CD14-positive monocyte (primary cell): ENCODE measurements at regions not wholly inside any gene's neighbourhood (a gene's known extent, or its start where the extent isn't known, plus 50 kb on each side); places are given as distances from the start of the nearest gene placed in this dataset.

ENCODE experiments used
- DNase-seq, 3 donors: peaks; one replicate each; pipeline ENCODE4 v3.0.0-alpha.2; 2011 to 2022
- H2AFZ ChIP-seq: 2 replicates; pipeline ENCODE4 v1.6.0; 2012; ENCODE audit warnings: mild to moderate bottlenecking, low read depth, low read length, inconsistent platforms; ENCODE audit not compliant: insufficient read depth, poor library complexity, severe bottlenecking
- H3K27ac ChIP-seq, 2 donors: 1 replicate in 1 of 2; 2 replicates in 1 of 2; pipeline ENCODE4 v1.5.1; 2012 to 2013; ENCODE audit warnings: low read length in 2 of 2, control low read depth in 1 of 2, inconsistent platforms in 1 of 2, low read depth in 1 of 2, mild to moderate bottlenecking in 1 of 2
- H3K27me3 ChIP-seq, 2 donors: one replicate each; pipeline versions ENCODE4 v1.6.0 to v1.6.1; 2011 to 2013; ENCODE audit warnings: low read length in 2 of 2; ENCODE audit not compliant: control insufficient read depth in 2 of 2, insufficient read depth in 2 of 2
- H3K36me3 ChIP-seq, 2 donors: replicated peaks in 1 of 2; 1 replicate in 1 of 2; 2 replicates in 1 of 2; pipeline versions ENCODE4 v1.5.1 to v1.6.1; 2012 to 2013; ENCODE audit warnings: low read length in 2 of 2, control low read depth in 1 of 2, inconsistent platforms in 1 of 2, mild to moderate bottlenecking in 1 of 2; ENCODE audit not compliant: insufficient read depth in 2 of 2, control insufficient read depth in 1 of 2
- H3K4me1 ChIP-seq, 2 donors: 1 replicate in 1 of 2; 2 replicates in 1 of 2; pipeline versions ENCODE4 v1.5.1 to v1.6.1; 2012 to 2013; ENCODE audit warnings: low read length in 2 of 2, control low read depth in 1 of 2, inconsistent platforms in 1 of 2, mild to moderate bottlenecking in 1 of 2, moderate library complexity in 1 of 2; ENCODE audit not compliant: insufficient read depth in 2 of 2, control insufficient read depth in 1 of 2
- H3K4me2 ChIP-seq: replicated peaks from 2 replicates; pipeline ENCODE3; 2012; ENCODE audit warnings: low read length, moderate library complexity, mild to moderate bottlenecking; ENCODE audit not compliant: poor library complexity, severe bottlenecking; ENCODE audit errors: extremely low read depth
- H3K4me3 ChIP-seq, 3 experiments: fragments of 200-600 bp in 1 of 3; sonication (generic) in 1 of 3; replicated peaks in 1 of 3; 1 replicate in 2 of 3; 2 replicates in 1 of 3; pipeline ENCODE4 v1.5.1; 2011 to 2013; ENCODE audit warnings: low read length in 3 of 3, mild to moderate bottlenecking in 3 of 3, control low read depth in 2 of 3, low read depth in 2 of 3, inconsistent platforms in 1 of 3, moderate library complexity in 1 of 3
- H3K79me2 ChIP-seq: 2 replicates; pipeline ENCODE4 v1.6.0; 2012; ENCODE audit warnings: mild to moderate bottlenecking, control low read depth, inconsistent platforms, low read length, moderate library complexity; ENCODE audit not compliant: insufficient read depth
- H3K9ac ChIP-seq: 2 replicates; pipeline ENCODE4 v1.6.0; 2017; ENCODE audit warnings: low read length, mild to moderate bottlenecking; ENCODE audit not compliant: insufficient read depth, poor library complexity, severe bottlenecking
- H3K9me3 ChIP-seq, 2 donors: replicated peaks in 1 of 2; 1 replicate in 1 of 2; 2 replicates in 1 of 2; pipeline versions ENCODE4 v1.5.1 to v1.6.1; 2012 to 2013; ENCODE audit warnings: low read length in 2 of 2, control low read depth in 1 of 2; ENCODE audit not compliant: control insufficient read depth in 1 of 2, insufficient read depth in 1 of 2
- H4K20me1 ChIP-seq: 2 replicates; pipeline ENCODE4 v1.6.0; 2012; ENCODE audit warnings: mild to moderate bottlenecking, low read length, control low read depth, moderate library complexity; ENCODE audit not compliant: insufficient read depth
- H3K27ac Mint-ChIP-seq, 7 donors: one replicate each; pipeline ENCODE4 v1.8.0; 2020; ENCODE audit warnings: mild to moderate bottlenecking in 7 of 7, mixed read lengths in 7 of 7, moderate library complexity in 6 of 7, inconsistent platforms in 2 of 7
- H3K27me3 Mint-ChIP-seq, 3 donors: one replicate each; pipeline ENCODE4 v1.8.0; 2021 to 2022; ENCODE audit warnings: low read depth in 3 of 3, mild to moderate bottlenecking in 3 of 3, mixed read lengths in 3 of 3, moderate library complexity in 3 of 3, inconsistent platforms in 1 of 3
- H3K36me3 Mint-ChIP-seq, 2 donors: one replicate each; pipeline ENCODE4 v1.8.0; 2020; ENCODE audit warnings: mixed read lengths in 2 of 2, inconsistent platforms in 1 of 2, mild to moderate bottlenecking in 1 of 2
- H3K4me1 Mint-ChIP-seq: one replicate; pipeline ENCODE4 v1.8.0; 2020; ENCODE audit warnings: mild to moderate bottlenecking, mixed read lengths
- H3K4me3 Mint-ChIP-seq, 2 donors: one replicate each; pipeline ENCODE4 v1.8.0; 2020; ENCODE audit warnings: mild to moderate bottlenecking in 2 of 2, mixed read lengths in 2 of 2, moderate library complexity in 1 of 2
- H3K9me3 Mint-ChIP-seq, 7 donors: one replicate each; pipeline ENCODE4 v1.8.0; 2020 to 2022; ENCODE audit warnings: mixed read lengths in 7 of 7, mild to moderate bottlenecking in 6 of 7, moderate library complexity in 6 of 7, inconsistent platforms in 2 of 7
- WGBS: methylation state at CpG from one replicate; pipeline ENCODE4 v1.1.5; 2013; ENCODE audit warnings: missing lambda C conversion rate; ENCODE audit not compliant: insufficient coverage; 5-methylcytosine and 5-hydroxymethylcytosine counted together
- intact Hi-C, 2 donors: fragments of 100-400 bp; cut with micrococcal nuclease; formaldehyde crosslinking; loops; one replicate each; pipeline versions ENCODE4 v1.15.0 to v1.15.1; 2023
- TF ChIP-seq, protein P1 (sequence below): fragments of 200-600 bp; IDR thresholded peaks from one replicate; pipeline ENCODE4 v1.8.0; 2022; ENCODE audit warnings: antibody characterized with exemption, mild to moderate bottlenecking

DNA sequence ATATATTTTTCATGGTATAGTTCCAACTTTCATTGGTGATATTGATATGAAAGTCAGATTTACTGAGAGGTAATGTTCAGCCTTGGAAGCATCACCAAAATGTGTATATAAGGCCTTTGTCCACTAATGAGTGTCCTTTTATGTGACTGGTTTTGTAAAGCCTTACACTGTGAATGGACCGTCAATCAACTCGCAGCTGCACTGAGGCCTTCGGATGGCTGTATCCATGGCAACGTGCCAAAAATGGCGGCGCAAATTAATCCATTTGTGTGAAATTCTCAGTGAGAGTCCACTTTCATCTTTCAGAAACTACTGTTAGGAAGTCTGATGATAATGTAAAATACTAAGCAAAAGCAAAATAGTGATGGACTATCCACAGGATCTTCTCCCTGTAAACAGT lies 131.7 kb downstream of the SPCS3 start:
- Mint-ChIP-seq H3K36me3 (no peaks in the 10 kb centered on the region), H3K4me3 (no peak overlapping the region), H3K9me3 (peaks cover 0 to 6% (median 3%) of the 10 kb centered on the region in 7 donors), H3K27ac (no peak overlapping the region), H3K27me3 (no peaks in the 10 kb centered on the region), H3K4me1 (no peaks in the 10 kb centered on the region)
- no peak overlapping the region for H3K4me2 ChIP-seq
- intact Hi-C loops = no loop called here
- no peak overlapping the region for H2AFZ ChIP-seq
- no peak for DNase-seq
- H4K20me1 ChIP-seq = no peaks in the 10 kb centered on the region
- H3K4me1 ChIP-seq = no peaks in the 10 kb centered on the region
- no peak overlapping the region for H3K4me3 ChIP-seq
- no peaks in the 10 kb centered on the region for H3K27me3 ChIP-seq
- no peaks in the 10 kb centered on the region for H3K79me2 ChIP-seq
- H3K36me3 ChIP-seq = no peaks in the 10 kb centered on the region
- H3K9ac ChIP-seq = no peak overlapping the region
- TF ChIP-seq, protein P1, sequence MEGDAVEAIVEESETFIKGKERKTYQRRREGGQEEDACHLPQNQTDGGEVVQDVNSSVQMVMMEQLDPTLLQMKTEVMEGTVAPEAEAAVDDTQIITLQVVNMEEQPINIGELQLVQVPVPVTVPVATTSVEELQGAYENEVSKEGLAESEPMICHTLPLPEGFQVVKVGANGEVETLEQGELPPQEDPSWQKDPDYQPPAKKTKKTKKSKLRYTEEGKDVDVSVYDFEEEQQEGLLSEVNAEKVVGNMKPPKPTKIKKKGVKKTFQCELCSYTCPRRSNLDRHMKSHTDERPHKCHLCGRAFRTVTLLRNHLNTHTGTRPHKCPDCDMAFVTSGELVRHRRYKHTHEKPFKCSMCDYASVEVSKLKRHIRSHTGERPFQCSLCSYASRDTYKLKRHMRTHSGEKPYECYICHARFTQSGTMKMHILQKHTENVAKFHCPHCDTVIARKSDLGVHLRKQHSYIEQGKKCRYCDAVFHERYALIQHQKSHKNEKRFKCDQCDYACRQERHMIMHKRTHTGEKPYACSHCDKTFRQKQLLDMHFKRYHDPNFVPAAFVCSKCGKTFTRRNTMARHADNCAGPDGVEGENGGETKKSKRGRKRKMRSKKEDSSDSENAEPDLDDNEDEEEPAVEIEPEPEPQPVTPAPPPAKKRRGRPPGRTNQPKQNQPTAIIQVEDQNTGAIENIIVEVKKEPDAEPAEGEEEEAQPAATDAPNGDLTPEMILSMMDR = no peak
- peaks cover 0 to 4% of the 10 kb centered on the region in 2 donors for H3K9me3 ChIP-seq
- no peak overlapping the region for H3K27ac ChIP-seq
- WGBS = no CpG with 5 or more reads among the region's 6 CpGs

DNA sequence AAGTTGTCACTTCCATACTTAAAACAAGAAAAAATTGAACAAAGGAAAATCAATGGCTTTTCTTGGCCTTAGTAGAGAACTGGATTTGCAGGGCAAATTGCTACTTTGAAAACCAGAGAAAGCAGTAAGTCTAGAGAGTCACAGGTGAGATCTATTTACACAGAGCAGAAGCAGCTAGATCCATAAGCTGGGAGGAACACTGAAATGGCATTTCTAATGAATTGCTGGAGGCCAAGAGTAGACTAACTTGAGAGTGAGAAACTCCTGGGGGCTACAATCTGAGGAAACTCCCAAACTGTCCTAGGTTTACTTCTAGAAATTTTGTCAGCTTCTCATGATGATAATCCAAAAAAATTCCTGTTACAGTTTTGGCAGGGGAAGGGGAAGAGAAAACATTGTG lies 133.3 kb downstream of the SPCS3 start:
- Histone ChIP-seq H4K20me1 (no peaks in the 10 kb centered on the region), H3K4me3 (no peak overlapping the region), H3K36me3 (no peaks in the 10 kb centered on the region), H3K27me3 (no peaks in the 10 kb centered on the region), H2AFZ (no peak overlapping the region), H3K9ac (no peak overlapping the region), H3K79me2 (no peaks in the 10 kb centered on the region), H3K4me1 (no peaks in the 10 kb centered on the region), H3K9me3 (peaks cover 0 to 4% of the 10 kb centered on the region in 2 donors), H3K4me2 (no peak overlapping the region), H3K27ac (no peak overlapping the region)
- Mint-ChIP-seq H3K36me3 (no peaks in the 10 kb centered on the region), H3K27ac (no peak overlapping the region), H3K4me3 (no peak overlapping the region), H3K9me3 (peaks cover 0 to 8% (median 3%) of the 10 kb centered on the region in 7 donors), H3K4me1 (no peaks in the 10 kb centered on the region), H3K27me3 (no peaks in the 10 kb centered on the region)
- DNase-seq = no peak
- intact Hi-C loops = no loop called here
- TF ChIP-seq, protein P1 = no peak
